B cell (primary cell): ENCODE measurements at regions not wholly inside any gene's neighbourhood (a gene's known extent, or its start where the extent isn't known, plus 50 kb on each side); places are given as distances from the start of the nearest gene placed in this dataset.

Experiments
- ATAC-seq: fragments of 200-7000 bp; cut with Tn5 transposase; one replicate; pipeline ENCODE4 v1.10.0; 2021; ENCODE audit warnings: low read depth, mild to moderate bottlenecking, moderate number of reproducible peaks, moderate library complexity
- CTCF ChIA-PET: fragments of 350-600 bp; sonication (Branson Sonifier 250); formaldehyde crosslinking; loops from one replicate; lab custom pipeline; 2021; ENCODE audit warnings: antibody characterized with exemption, inconsistent platforms; lab: Charles Lee
- POLR2A ChIA-PET: fragments of 350-600 bp; sonication (Branson Sonifier 250); formaldehyde crosslinking; loops from one replicate; lab custom pipeline; 2021; ENCODE audit warnings: antibody characterized with exemption; lab: Charles Lee
- DNase-seq: peaks from one replicate; pipeline ENCODE4 v3.0.0; 2013
- H2AFZ ChIP-seq: 2 replicates; pipeline ENCODE4 v1.6.1; 2012; ENCODE audit warnings: mild to moderate bottlenecking, low read depth, low read length; ENCODE audit not compliant: insufficient read depth, poor library complexity, severe bottlenecking
- H3K27ac ChIP-seq, 2 donors: 1 replicate in 1 of 2; 2 replicates in 1 of 2; pipeline ENCODE4 v1.5.1; 2012 to 2013; ENCODE audit warnings: low read length in 2 of 2, mild to moderate bottlenecking in 2 of 2, moderate library complexity in 1 of 2
- H3K27me3 ChIP-seq, 4 experiments: fragments of 200-600 bp in 1 of 4; sonication (generic) in 1 of 4; replicated peaks in 1 of 4; 1 replicate in 2 of 4; 2 replicates in 2 of 4; pipeline versions ENCODE4 v1.6.1 to v1.7.0; 2013 to 2016; ENCODE audit warnings: low read length in 3 of 4, mild to moderate bottlenecking in 2 of 4, mixed read lengths in 1 of 4, moderate library complexity in 1 of 4; ENCODE audit not compliant: insufficient read depth in 4 of 4, control insufficient read depth in 3 of 4; ENCODE audit errors: control extremely low read depth in 1 of 4
- H3K36me3 ChIP-seq, 2 experiments: replicated peaks in 1 of 2; 1 replicate in 1 of 2; 2 replicates in 1 of 2; pipeline versions ENCODE4 v1.6.1 to v1.7.1; 2013; ENCODE audit warnings: low read length in 1 of 2; ENCODE audit not compliant: insufficient read depth in 2 of 2, control insufficient read depth in 1 of 2; ENCODE audit errors: control extremely low read depth in 1 of 2, extremely low read depth in 1 of 2
- H3K4me1 ChIP-seq, 2 donors: fragments of 200-600 bp in 1 of 2; sonication (generic) in 1 of 2; 1 replicate in 1 of 2; 2 replicates in 1 of 2; pipeline versions ENCODE4 v1.5.1 to v1.6.1; 2013 to 2017; ENCODE audit warnings: low read length in 2 of 2; ENCODE audit not compliant: control insufficient read depth in 2 of 2, insufficient read depth in 2 of 2
- H3K4me2 ChIP-seq: replicated peaks from 2 replicates; pipeline ENCODE3; 2012; ENCODE audit warnings: mild to moderate bottlenecking, low read depth, low read length; ENCODE audit not compliant: poor library complexity, severe bottlenecking
- H3K4me3 ChIP-seq, 5 experiments: fragments of 200-600 bp in 1 of 5; sonication (generic) in 1 of 5; 1 replicate in 3 of 5; 2 replicates in 2 of 5; pipeline versions ENCODE4 v1.5.1 to v1.7.0; 2011 to 2016; ENCODE audit warnings: low read length in 4 of 5, mild to moderate bottlenecking in 4 of 5, low read depth in 2 of 5, control low read depth in 1 of 5, moderate library complexity in 1 of 5; ENCODE audit not compliant: insufficient read depth in 1 of 5; ENCODE audit errors: control extremely low read depth in 1 of 5, extremely low read depth in 1 of 5
- H3K79me2 ChIP-seq: fragments of 200-600 bp; sonication (generic); one replicate; pipeline ENCODE4 v1.6.0; 2016; ENCODE audit warnings: low read length; ENCODE audit not compliant: control insufficient read depth, insufficient read depth
- H3K9ac ChIP-seq: fragments of 200-600 bp; sonication (generic); 2 replicates; pipeline ENCODE4 v1.6.1; 2017; ENCODE audit warnings: mild to moderate bottlenecking, low read length, moderate library complexity
- H3K9me3 ChIP-seq, 3 donors: one replicate each; pipeline versions ENCODE4 v1.6.1 to v1.7.1; 2013; ENCODE audit warnings: low read length in 2 of 3; ENCODE audit not compliant: control insufficient read depth in 2 of 3, insufficient read depth in 1 of 3; ENCODE audit errors: control extremely low read depth in 1 of 3
- H4K20me1 ChIP-seq: 2 replicates; pipeline ENCODE4 v1.6.0; 2012; ENCODE audit warnings: mild to moderate bottlenecking, low read length; ENCODE audit not compliant: insufficient read depth, control insufficient read depth, poor library complexity, severe bottlenecking
- H3K27ac Mint-ChIP-seq: one replicate; pipeline ENCODE4 v1.8.0; 2021; ENCODE audit warnings: mixed read lengths
- H3K27me3 Mint-ChIP-seq: one replicate; pipeline ENCODE4 v1.8.0; 2021; ENCODE audit warnings: mixed read lengths
- H3K4me1 Mint-ChIP-seq: one replicate; pipeline ENCODE4 v1.8.0; 2021; ENCODE audit warnings: mixed read lengths
- H3K4me3 Mint-ChIP-seq: one replicate; pipeline ENCODE4 v1.8.0; 2021; ENCODE audit warnings: mixed read lengths
- H3K9me3 Mint-ChIP-seq: one replicate; pipeline ENCODE4 v1.8.0; 2022; ENCODE audit warnings: mixed read lengths; ENCODE audit not compliant: insufficient read depth
- CTCF ChIP-seq: fragments of 200-600 bp; IDR thresholded peaks from one replicate; pipeline ENCODE4 v1.8.0; 2022; ENCODE audit warnings: antibody characterized with exemption, mild to moderate bottlenecking
- EZH2 ChIP-seq: IDR thresholded peaks from 2 replicates; pipeline ENCODE4 v1.6.1; 2012; ENCODE audit warnings: borderline replicate concordance, low read depth, mild to moderate bottlenecking, moderate library complexity, low read length; ENCODE audit not compliant: insufficient read depth, poor library complexity, severe bottlenecking
- WGBS: methylation state at CpG from one replicate; pipeline ENCODE4 v1.1.5; 2013; ENCODE audit warnings: missing lambda C conversion rate; ENCODE audit not compliant: insufficient coverage; 5-methylcytosine and 5-hydroxymethylcytosine counted together
- intact Hi-C: fragments of 100-400 bp; cut with micrococcal nuclease; formaldehyde crosslinking; loops from one replicate; pipeline ENCODE4 v1.10.0; 2022

GRCh38 chr13:93066187-93066586 is 160.4 kb upstream of the GPC6 start:
- Histone ChIP-seq H3K4me2 (no peak overlapping the region), H3K36me3 (no peaks in the 10 kb centered on the region), H3K9me3 (no peaks in the 10 kb centered on the region), H3K27ac (no peak overlapping the region), H3K9ac (no peak overlapping the region), H3K4me3 (no peak overlapping the region), H3K79me2 (no peaks in the 10 kb centered on the region), H4K20me1 (no peaks in the 10 kb centered on the region), H2AFZ (no peak overlapping the region), H3K4me1 (no peaks in the 10 kb centered on the region), H3K27me3 (no peaks in the 10 kb centered on the region)
- peaks cover 11% of the 10 kb centered on the region for H3K9me3 Mint-ChIP-seq
- ATAC-seq = no peak
- no peak for TF ChIP-seq EZH2
- no peak for TF ChIP-seq CTCF
- intact Hi-C loops = no loop called here
- H3K27ac Mint-ChIP-seq = no peak overlapping the region
- no peak overlapping the region for H3K4me3 Mint-ChIP-seq
- CTCF ChIA-PET = interaction anchor here (0.6 kb wide), 1 partner anchor 163 kb away, joined by 3 read pairs; no protein-coding TSS in a partner anchor
- H3K4me1 Mint-ChIP-seq = no peaks in the 10 kb centered on the region
- no peaks in the 10 kb centered on the region for H3K27me3 Mint-ChIP-seq
- POLR2A ChIA-PET = no interaction called here
- 92% methylated on average over 4 of the region's 4 CpGs for WGBS
- no peak for DNase-seq

DNA sequence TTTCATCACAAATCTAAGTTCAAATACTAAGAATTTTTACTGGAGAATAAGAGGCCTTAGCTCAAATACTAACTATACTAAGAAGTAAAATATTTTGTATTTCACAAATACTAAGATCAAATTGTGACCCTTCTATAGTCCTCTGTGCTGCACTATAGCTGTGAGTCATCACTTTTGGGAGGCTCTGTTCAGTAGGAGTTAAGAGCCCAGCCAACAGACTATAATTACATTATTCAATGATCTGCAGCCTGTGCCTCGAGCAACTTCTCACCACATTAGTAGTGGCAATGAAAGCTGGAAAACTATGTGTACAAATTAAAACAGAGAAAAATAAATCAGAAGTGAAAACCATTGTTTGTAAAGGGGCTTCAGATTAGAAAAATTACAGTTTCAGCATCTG is 147.3 kb upstream of the GPC6 start:
- DNase-seq (no peak), ATAC-seq (no peak)
- Histone ChIP-seq H3K36me3 (no peaks in the 10 kb centered on the region), H3K27ac (no peak overlapping the region), H3K4me1 (no peaks in the 10 kb centered on the region), H2AFZ (no peak overlapping the region), H3K4me2 (no peak overlapping the region), H3K9ac (no peak overlapping the region), H4K20me1 (no peaks in the 10 kb centered on the region), H3K4me3 (no peak overlapping the region), H3K9me3 (no peaks in the 10 kb centered on the region), H3K27me3 (no peaks in the 10 kb centered on the region), H3K79me2 (no peaks in the 10 kb centered on the region)
- no peak overlapping the region for H3K27ac Mint-ChIP-seq
- H3K4me1 Mint-ChIP-seq = no peaks in the 10 kb centered on the region
- intact Hi-C loops = no loop called here
- peaks cover 6% of the 10 kb centered on the region for H3K9me3 Mint-ChIP-seq
- no peaks in the 10 kb centered on the region for H3K27me3 Mint-ChIP-seq
- ChIA-PET POLR2A (no interaction called here), CTCF (no interaction called here)
- H3K4me3 Mint-ChIP-seq = no peak overlapping the region
- no CpG with 5 or more reads among the region's 1 CpG for WGBS
- no peak for TF ChIP-seq EZH2
- TF ChIP-seq CTCF = no peak
